Islet of Langerhans (tissue), 1 donor: ENCODE measurements at regions not wholly inside any gene's neighbourhood (a gene's known extent, or its start where the extent isn't known, plus 50 kb on each side); places are given as distances from the start of the nearest gene placed in this dataset.
A peak's percentile ranks its signal among the peaks of the same experiment; 100 is the strongest.

Experiments
- FAIRE-seq: peaks from one replicate; lab custom pipeline; 2011; peaks lifted over from hg19 to GRCh38; lab: Jason Lieb, UNC

DNA sequence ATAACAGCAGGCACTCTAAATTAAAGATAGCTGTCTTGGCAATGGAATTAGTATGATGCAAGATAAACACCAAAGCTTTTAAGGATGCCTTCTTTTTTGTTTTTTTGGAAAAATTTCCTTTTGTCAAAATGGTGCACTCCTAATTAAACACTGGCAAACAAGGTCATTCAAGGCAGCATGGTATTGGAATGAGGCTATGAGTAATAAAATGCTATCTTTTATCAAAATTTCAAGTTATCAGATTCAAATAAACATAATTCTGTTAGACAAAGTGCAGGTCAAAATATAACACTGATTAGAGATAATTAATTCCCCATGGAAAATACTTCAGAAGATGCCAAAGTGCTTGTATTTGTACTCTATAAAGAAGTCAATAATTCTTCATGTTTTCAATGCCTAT lies 514.1 kb downstream of the TENT5A start:
- no peak for FAIRE-seq

DNA sequence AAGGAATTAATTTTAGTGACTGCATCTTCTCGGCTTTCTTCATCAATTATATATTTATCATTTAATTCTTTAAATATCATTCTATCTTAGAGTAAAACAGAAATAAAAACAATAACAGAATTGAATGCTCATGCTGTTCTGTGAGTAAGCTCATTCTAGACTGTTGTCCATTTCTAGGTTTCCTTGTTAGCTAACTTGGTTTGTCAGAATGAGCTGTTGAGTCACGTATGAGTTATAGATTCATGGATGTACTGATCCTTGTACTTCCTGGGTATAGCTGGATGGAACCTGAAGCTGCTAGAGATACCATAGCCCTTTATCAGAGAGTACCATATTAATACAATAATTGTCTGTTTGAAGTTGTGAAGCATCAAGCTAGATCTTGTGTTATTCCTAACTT lies 515.3 kb downstream of the TENT5A start:
- no peak for FAIRE-seq

DNA sequence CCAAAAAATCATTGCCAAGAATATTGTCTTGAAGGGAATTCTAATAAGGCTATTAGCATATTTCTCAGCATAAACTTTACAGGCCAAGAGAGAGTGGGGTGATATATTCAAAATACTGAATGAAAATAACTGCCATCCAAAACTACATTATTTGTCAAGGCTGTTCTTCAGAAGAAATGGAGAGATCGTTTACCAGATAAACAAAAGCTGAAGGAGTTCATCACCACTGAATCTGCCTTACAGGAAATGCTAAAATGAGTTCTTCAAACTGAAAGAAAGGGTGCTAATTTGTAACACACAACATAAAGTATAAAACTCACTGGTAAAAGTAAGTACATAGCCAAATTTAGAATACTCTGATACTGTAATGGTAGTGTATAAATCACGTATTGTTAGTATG lies 517.0 kb downstream of the TENT5A start:
- FAIRE-seq: no peak

DNA sequence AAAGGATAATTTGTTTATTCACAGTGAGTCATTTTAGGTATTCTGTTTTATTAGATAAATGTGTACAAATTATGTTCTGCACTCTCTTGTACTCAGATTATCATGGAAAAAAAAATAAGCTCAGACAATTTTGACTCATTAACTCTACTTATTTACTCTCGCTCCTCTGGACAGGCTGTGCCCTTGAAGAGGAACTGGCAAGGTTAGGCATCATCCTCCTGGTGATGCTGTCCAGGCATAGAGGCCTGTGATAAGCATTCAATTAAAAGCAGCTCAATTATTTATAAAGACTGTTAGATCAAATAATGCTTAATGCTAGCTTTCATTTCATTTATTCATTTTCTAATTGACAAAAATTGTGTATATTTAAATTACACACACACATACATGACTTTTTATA lies 518.5 kb downstream of the TENT5A start:
- peak; percentile 76 for FAIRE-seq

- no peak for FAIRE-seq
These were observed 523.4 kb downstream of the TENT5A start for GRCh38 chr6:81228912-81229555.

- no peak for FAIRE-seq
These were observed 525.5 kb downstream of the TENT5A start for GRCh38 chr6:81226957-81227356.

GRCh38 chr6:81216668-81217067 lies 535.8 kb downstream of the TENT5A start:
- FAIRE-seq: no peak

- no peak for FAIRE-seq
These were observed 537.4 kb downstream of the TENT5A start for GRCh38 chr6:81215092-81215432.

- FAIRE-seq: no peak
These were observed 537.9 kb downstream of the TENT5A start for GRCh38 chr6:81214414-81215091.

DNA sequence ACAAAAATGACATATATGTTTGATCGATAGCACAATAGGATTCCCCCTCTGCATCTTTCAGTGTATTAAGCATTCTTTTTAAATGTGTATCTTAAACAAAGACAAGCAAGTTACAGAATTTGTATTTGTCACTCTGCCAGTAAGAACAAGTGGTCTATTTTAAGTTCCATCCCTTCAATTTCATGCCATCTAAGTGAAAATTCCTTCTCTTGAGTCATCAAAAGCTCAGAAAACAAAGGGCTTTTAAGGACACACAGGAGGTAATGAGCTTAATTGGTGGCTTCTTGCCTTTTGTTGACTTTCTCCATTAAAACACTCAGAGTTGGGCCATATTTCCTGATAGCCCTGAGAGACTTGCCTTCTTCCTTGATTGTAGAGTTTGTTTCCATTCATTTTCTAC lies 547.8 kb downstream of the TENT5A start:
- peak; percentile 88 for FAIRE-seq

DNA sequence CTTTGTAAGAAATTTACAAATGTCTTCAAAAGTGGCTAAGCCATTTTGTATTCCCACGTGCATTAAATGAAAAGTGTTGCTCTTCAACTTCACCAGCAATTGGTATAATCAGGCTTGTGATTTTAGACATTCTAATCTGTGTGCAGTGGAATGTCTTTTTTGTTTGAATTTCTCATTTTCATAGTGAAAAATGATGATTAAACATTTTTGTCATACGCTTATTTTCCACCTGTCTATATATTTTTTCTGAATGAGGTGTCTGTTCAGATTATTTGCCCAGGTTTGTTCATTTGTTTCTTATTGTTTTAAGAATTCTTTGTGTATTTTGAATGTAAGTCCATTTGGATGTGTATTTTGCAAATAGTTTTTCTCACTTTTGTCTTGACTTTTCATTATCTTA lies 558.1 kb downstream of the TENT5A start:
- no peak for FAIRE-seq

GRCh38 chr6:81172056-81172740 lies 580.3 kb downstream of the TENT5A start:
- no peak for FAIRE-seq

DNA sequence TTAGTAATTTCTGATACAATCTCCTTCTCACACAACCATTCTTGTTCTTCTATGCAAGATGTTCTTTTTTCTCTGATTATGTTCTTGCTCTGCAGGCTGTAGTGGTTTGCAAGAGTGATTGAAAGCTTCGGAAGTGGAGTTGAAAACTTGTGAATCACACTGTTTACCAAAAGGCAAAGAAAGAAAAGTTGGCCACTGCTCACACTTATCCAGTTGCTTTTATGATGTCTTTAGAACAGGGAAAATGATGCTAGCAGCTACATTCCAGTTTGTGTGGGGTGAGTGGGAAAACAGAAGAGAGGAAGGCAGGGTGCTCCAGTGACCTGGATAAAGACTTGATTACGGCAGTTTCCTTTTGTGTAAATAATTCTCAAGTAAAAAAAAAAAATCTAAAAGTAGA lies 583.3 kb downstream of the TENT5A start:
- no peak for FAIRE-seq

GRCh38 chr6:81166770-81167169 lies 585.7 kb downstream of the TENT5A start:
- no peak for FAIRE-seq

GRCh38 chr6:81158956-81159355 lies 593.5 kb downstream of the TENT5A start:
- no peak for FAIRE-seq

DNA sequence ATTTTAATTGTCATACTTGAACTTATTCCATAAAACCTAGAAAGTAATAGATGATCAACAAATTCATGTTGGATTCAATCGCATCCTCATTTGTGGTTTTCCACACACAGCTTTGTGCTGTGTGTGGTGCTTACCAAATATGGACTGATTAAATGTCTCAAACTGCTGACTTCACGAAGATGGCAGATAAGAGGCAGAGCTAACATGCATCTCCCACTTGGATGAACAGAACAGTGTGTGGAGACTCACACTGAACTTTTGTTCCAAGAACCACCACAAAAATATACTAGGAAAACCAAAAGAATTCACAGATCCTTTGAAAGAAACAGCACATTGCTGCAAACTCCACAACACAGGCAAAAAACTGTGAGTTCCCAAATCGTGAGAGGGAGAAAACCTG lies 603.7 kb downstream of the TENT5A start:
- FAIRE-seq: no peak

DNA sequence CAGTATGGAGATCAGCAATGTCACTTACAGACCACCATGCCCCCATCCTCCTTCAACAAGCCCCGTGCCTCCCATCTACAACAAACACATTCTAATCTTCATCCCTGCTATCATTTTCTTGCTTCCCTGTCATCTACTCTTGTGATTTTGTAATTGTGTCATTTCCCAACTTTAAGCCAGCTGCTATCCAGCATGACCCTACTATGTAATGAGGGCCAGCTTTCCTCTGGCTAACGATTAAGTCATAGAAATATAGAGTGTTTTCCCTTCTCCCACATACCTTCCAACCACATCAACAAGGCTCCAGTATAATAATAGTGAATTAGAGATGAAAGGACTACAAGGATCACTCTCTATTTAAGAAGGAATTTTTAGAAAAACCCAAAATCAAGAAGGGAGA lies 607.0 kb downstream of the TENT5A start:
- FAIRE-seq: no peak

DNA sequence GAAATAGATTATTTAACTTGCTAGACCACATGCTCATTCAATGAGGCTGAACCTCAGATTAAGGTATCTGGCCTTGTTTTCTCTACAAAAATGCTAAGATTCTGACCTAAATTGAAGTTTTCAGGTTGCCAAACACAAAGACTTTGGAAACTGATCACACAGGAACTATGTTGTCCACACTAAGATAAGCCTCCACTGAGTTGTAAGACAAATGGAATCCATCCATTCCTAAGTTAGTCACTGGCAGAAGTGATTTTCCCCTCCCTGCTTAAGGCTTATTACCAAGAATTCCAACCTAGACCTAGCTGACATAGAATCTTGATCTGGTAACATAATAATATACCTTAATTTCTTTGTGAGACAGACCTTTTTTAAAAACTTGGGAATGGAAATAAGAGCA lies 608.1 kb downstream of the TENT5A start:
- no peak for FAIRE-seq

GRCh38 chr6:81138236-81138635 lies 614.2 kb downstream of the TENT5A start:
- FAIRE-seq: no peak

GRCh38 chr6:81130969-81131368 lies 621.5 kb downstream of the TENT5A start:
- FAIRE-seq: no peak

DNA sequence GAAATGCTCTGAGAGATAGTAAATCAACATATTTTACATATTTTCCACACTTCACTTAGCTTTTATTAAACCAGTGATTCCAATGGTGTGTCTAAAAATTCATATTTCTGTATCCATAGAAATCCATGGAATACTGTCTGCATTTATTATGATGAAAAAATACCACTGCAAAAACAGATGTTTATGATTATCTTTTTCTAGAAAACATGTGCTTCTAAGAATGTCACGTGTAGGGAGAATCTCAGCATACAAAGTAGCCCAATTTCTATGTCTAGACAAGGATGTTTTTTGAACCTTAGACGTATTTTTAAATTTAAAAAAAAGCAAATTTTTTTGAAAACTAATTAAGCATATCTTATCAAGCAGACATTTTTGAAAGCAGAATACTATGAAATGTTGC lies 622.4 kb downstream of the TENT5A start:
- no peak for FAIRE-seq

GRCh38 chr6:81128671-81129070 lies 623.8 kb downstream of the TENT5A start:
- no peak for FAIRE-seq

DNA sequence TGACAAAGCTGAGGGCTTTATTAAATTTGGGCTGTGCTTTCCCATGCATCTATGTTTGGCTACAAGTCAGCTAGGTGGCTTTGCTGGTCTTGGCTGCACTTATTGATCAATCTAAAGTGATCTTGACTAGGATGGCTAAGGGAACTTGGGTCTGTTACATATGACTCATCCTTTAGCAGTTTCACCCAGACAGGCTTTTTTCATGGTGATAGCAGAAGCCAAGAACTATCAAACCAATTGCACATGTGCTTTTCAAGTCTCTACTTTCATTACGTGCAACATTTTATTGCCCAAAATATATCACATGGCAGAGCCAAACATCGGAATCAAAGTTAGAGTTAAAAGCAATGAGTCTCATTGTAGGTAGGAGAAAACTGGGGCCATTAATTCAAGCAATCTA lies 626.3 kb downstream of the TENT5A start:
- FAIRE-seq: no peak

- FAIRE-seq: no peak
These were observed 632.2 kb downstream of the TENT5A start for GRCh38 chr6:81120280-81120679.
